CD14-positive monocyte (primary cell): ENCODE measurements at regions not wholly inside any gene's neighbourhood (a gene's known extent, or its start where the extent isn't known, plus 50 kb on each side); places are given as distances from the start of the nearest gene placed in this dataset.

Source experiments
- DNase-seq, 3 donors: peaks; one replicate each; pipeline ENCODE4 v3.0.0-alpha.2; 2011 to 2022
- H2AFZ ChIP-seq: 2 replicates; pipeline ENCODE4 v1.6.0; 2012; ENCODE audit warnings: mild to moderate bottlenecking, low read depth, low read length, inconsistent platforms; ENCODE audit not compliant: insufficient read depth, poor library complexity, severe bottlenecking
- H3K27ac ChIP-seq, 2 donors: 1 replicate in 1 of 2; 2 replicates in 1 of 2; pipeline ENCODE4 v1.5.1; 2012 to 2013; ENCODE audit warnings: low read length in 2 of 2, control low read depth in 1 of 2, inconsistent platforms in 1 of 2, low read depth in 1 of 2, mild to moderate bottlenecking in 1 of 2
- H3K27me3 ChIP-seq, 2 donors: one replicate each; pipeline versions ENCODE4 v1.6.0 to v1.6.1; 2011 to 2013; ENCODE audit warnings: low read length in 2 of 2; ENCODE audit not compliant: control insufficient read depth in 2 of 2, insufficient read depth in 2 of 2
- H3K36me3 ChIP-seq, 2 donors: replicated peaks in 1 of 2; 1 replicate in 1 of 2; 2 replicates in 1 of 2; pipeline versions ENCODE4 v1.5.1 to v1.6.1; 2012 to 2013; ENCODE audit warnings: low read length in 2 of 2, control low read depth in 1 of 2, inconsistent platforms in 1 of 2, mild to moderate bottlenecking in 1 of 2; ENCODE audit not compliant: insufficient read depth in 2 of 2, control insufficient read depth in 1 of 2
- H3K4me1 ChIP-seq, 2 donors: 1 replicate in 1 of 2; 2 replicates in 1 of 2; pipeline versions ENCODE4 v1.5.1 to v1.6.1; 2012 to 2013; ENCODE audit warnings: low read length in 2 of 2, control low read depth in 1 of 2, inconsistent platforms in 1 of 2, mild to moderate bottlenecking in 1 of 2, moderate library complexity in 1 of 2; ENCODE audit not compliant: insufficient read depth in 2 of 2, control insufficient read depth in 1 of 2
- H3K4me2 ChIP-seq: replicated peaks from 2 replicates; pipeline ENCODE3; 2012; ENCODE audit warnings: low read length, moderate library complexity, mild to moderate bottlenecking; ENCODE audit not compliant: poor library complexity, severe bottlenecking; ENCODE audit errors: extremely low read depth
- H3K4me3 ChIP-seq, 3 experiments: fragments of 200-600 bp in 1 of 3; sonication (generic) in 1 of 3; replicated peaks in 1 of 3; 1 replicate in 2 of 3; 2 replicates in 1 of 3; pipeline ENCODE4 v1.5.1; 2011 to 2013; ENCODE audit warnings: low read length in 3 of 3, mild to moderate bottlenecking in 3 of 3, control low read depth in 2 of 3, low read depth in 2 of 3, inconsistent platforms in 1 of 3, moderate library complexity in 1 of 3
- H3K79me2 ChIP-seq: 2 replicates; pipeline ENCODE4 v1.6.0; 2012; ENCODE audit warnings: mild to moderate bottlenecking, control low read depth, inconsistent platforms, low read length, moderate library complexity; ENCODE audit not compliant: insufficient read depth
- H3K9ac ChIP-seq: 2 replicates; pipeline ENCODE4 v1.6.0; 2017; ENCODE audit warnings: low read length, mild to moderate bottlenecking; ENCODE audit not compliant: insufficient read depth, poor library complexity, severe bottlenecking
- H3K9me3 ChIP-seq, 2 donors: replicated peaks in 1 of 2; 1 replicate in 1 of 2; 2 replicates in 1 of 2; pipeline versions ENCODE4 v1.5.1 to v1.6.1; 2012 to 2013; ENCODE audit warnings: low read length in 2 of 2, control low read depth in 1 of 2; ENCODE audit not compliant: control insufficient read depth in 1 of 2, insufficient read depth in 1 of 2
- H4K20me1 ChIP-seq: 2 replicates; pipeline ENCODE4 v1.6.0; 2012; ENCODE audit warnings: mild to moderate bottlenecking, low read length, control low read depth, moderate library complexity; ENCODE audit not compliant: insufficient read depth
- H3K27ac Mint-ChIP-seq, 7 donors: one replicate each; pipeline ENCODE4 v1.8.0; 2020; ENCODE audit warnings: mild to moderate bottlenecking in 7 of 7, mixed read lengths in 7 of 7, moderate library complexity in 6 of 7, inconsistent platforms in 2 of 7
- H3K27me3 Mint-ChIP-seq, 3 donors: one replicate each; pipeline ENCODE4 v1.8.0; 2021 to 2022; ENCODE audit warnings: low read depth in 3 of 3, mild to moderate bottlenecking in 3 of 3, mixed read lengths in 3 of 3, moderate library complexity in 3 of 3, inconsistent platforms in 1 of 3
- H3K36me3 Mint-ChIP-seq, 2 donors: one replicate each; pipeline ENCODE4 v1.8.0; 2020; ENCODE audit warnings: mixed read lengths in 2 of 2, inconsistent platforms in 1 of 2, mild to moderate bottlenecking in 1 of 2
- H3K4me1 Mint-ChIP-seq: one replicate; pipeline ENCODE4 v1.8.0; 2020; ENCODE audit warnings: mild to moderate bottlenecking, mixed read lengths
- H3K4me3 Mint-ChIP-seq, 2 donors: one replicate each; pipeline ENCODE4 v1.8.0; 2020; ENCODE audit warnings: mild to moderate bottlenecking in 2 of 2, mixed read lengths in 2 of 2, moderate library complexity in 1 of 2
- H3K9me3 Mint-ChIP-seq, 7 donors: one replicate each; pipeline ENCODE4 v1.8.0; 2020 to 2022; ENCODE audit warnings: mixed read lengths in 7 of 7, mild to moderate bottlenecking in 6 of 7, moderate library complexity in 6 of 7, inconsistent platforms in 2 of 7
- CTCF ChIP-seq: fragments of 200-600 bp; IDR thresholded peaks from one replicate; pipeline ENCODE4 v1.8.0; 2022; ENCODE audit warnings: antibody characterized with exemption, mild to moderate bottlenecking
- WGBS: methylation state at CpG from one replicate; pipeline ENCODE4 v1.1.5; 2013; ENCODE audit warnings: missing lambda C conversion rate; ENCODE audit not compliant: insufficient coverage; 5-methylcytosine and 5-hydroxymethylcytosine counted together
- intact Hi-C, 2 donors: fragments of 100-400 bp; cut with micrococcal nuclease; formaldehyde crosslinking; loops; one replicate each; pipeline versions ENCODE4 v1.15.0 to v1.15.1; 2023

GRCh38 chrX:20670611-20671010 is 403.9 kb upstream of the RPS6KA3 start:
- no peak for TF ChIP-seq CTCF
- Histone ChIP-seq H3K4me2 (no peak overlapping the region), H3K36me3 (no peaks in the 10 kb centered on the region), H3K9me3 (no peaks in the 10 kb centered on the region), H3K27me3 (no peaks in the 10 kb centered on the region), H2AFZ (no peak overlapping the region), H3K79me2 (no peaks in the 10 kb centered on the region), H3K4me3 (no peak overlapping the region), H3K4me1 (no peaks in the 10 kb centered on the region), H3K27ac (no peak overlapping the region), H4K20me1 (no peaks in the 10 kb centered on the region), H3K9ac (no peak overlapping the region)
- H3K9me3 Mint-ChIP-seq = no peaks in the 10 kb centered on the region
- no peak overlapping the region for H3K27ac Mint-ChIP-seq
- no peak for DNase-seq
- no CpG with 5 or more reads among the region's 3 CpGs for WGBS
- H3K36me3 Mint-ChIP-seq = no peaks in the 10 kb centered on the region
- H3K4me3 Mint-ChIP-seq = no peak overlapping the region
- intact Hi-C loops = no loop called here
- peaks cover 0 to 1% (median 0%) of the 10 kb centered on the region in 3 donors for H3K27me3 Mint-ChIP-seq
- no peaks in the 10 kb centered on the region for H3K4me1 Mint-ChIP-seq

GRCh38 chrX:20668550-20668949 is 401.8 kb upstream of the RPS6KA3 start:
- DNase-seq = no peak
- H3K4me2 ChIP-seq = no peak overlapping the region
- Mint-ChIP-seq H3K4me1 (no peaks in the 10 kb centered on the region), H3K9me3 (no peaks in the 10 kb centered on the region), H3K4me3 (no peak overlapping the region), H3K36me3 (no peaks in the 10 kb centered on the region), H3K27me3 (peaks cover 0 to 2% (median 1%) of the 10 kb centered on the region in 3 donors), H3K27ac (no peak overlapping the region)
- no CpG with 5 or more reads among the region's 1 CpG for WGBS
- no peaks in the 10 kb centered on the region for H4K20me1 ChIP-seq
- no peak overlapping the region for H3K9ac ChIP-seq
- no peak overlapping the region for H3K4me3 ChIP-seq
- intact Hi-C loops = no loop called here
- no peaks in the 10 kb centered on the region for H3K9me3 ChIP-seq
- H3K4me1 ChIP-seq = no peaks in the 10 kb centered on the region
- H3K27me3 ChIP-seq = no peaks in the 10 kb centered on the region
- no peak overlapping the region for H3K27ac ChIP-seq
- no peaks in the 10 kb centered on the region for H3K79me2 ChIP-seq
- no peaks in the 10 kb centered on the region for H3K36me3 ChIP-seq
- H2AFZ ChIP-seq = no peak overlapping the region
- no peak for TF ChIP-seq CTCF
